Limb (tissue), 2 donors: ENCODE measurements at regions not wholly inside any gene's neighbourhood (a gene's known extent, or its start where the extent isn't known, plus 50 kb on each side); places are given as distances from the start of the nearest gene placed in this dataset.
"Not testable (repeated sequence)": the region's sequence is repeated elsewhere in the genome, so short reads cannot be mapped to it uniquely, and the experiment has no call there.

ENCODE experiments used
- DNase-seq, 2 donors: peaks; one replicate each; pipeline ENCODE4 v3.0.0-alpha.2; 2016; ENCODE audit errors: extremely low spot score in 2 of 2

GRCh38 chr4:128535510-128535909 lies 247.9 kb upstream of the PGRMC2 start:
- not testable (repeated sequence) for DNase-seq

- no peak for DNase-seq
These were observed 241.4 kb upstream of the PGRMC2 start for GRCh38 chr4:128528793-128529553.

- no peak for DNase-seq
These were observed 240.4 kb upstream of the PGRMC2 start for GRCh38 chr4:128527946-128528576.

GRCh38 chr4:128527351-128527750 lies 239.7 kb upstream of the PGRMC2 start:
- DNase-seq: no peak

- DNase-seq: no peak
These were observed 238.5 kb upstream of the PGRMC2 start for GRCh38 chr4:128525992-128526630.

GRCh38 chr4:128525387-128525786 lies 237.8 kb upstream of the PGRMC2 start:
- DNase-seq: no peak

- DNase-seq: no peak
These were observed 236.7 kb upstream of the PGRMC2 start for GRCh38 chr4:128524311-128524710.

GRCh38 chr4:128521648-128522111 lies 234.1 kb upstream of the PGRMC2 start:
- no peak for DNase-seq

GRCh38 chr4:128521156-128521555 lies 233.5 kb upstream of the PGRMC2 start:
- DNase-seq: no peak

- DNase-seq: peak in 1 of 2 donors; percentile 40
These were observed 231.7 kb upstream of the PGRMC2 start for GRCh38 chr4:128519163-128519830.

- peak in 1 of 2 donors; percentile 53 for DNase-seq
These were observed 230.3 kb upstream of the PGRMC2 start for GRCh38 chr4:128517739-128518510.

GRCh38 chr4:128517096-128517738 lies 229.6 kb upstream of the PGRMC2 start:
- no peak for DNase-seq

GRCh38 chr4:128516301-128516969 lies 228.8 kb upstream of the PGRMC2 start:
- DNase-seq: peak in 1 of 2 donors; percentile 80

GRCh38 chr4:128513664-128514484 lies 226.3 kb upstream of the PGRMC2 start:
- DNase-seq: no peak

- no peak for DNase-seq
These were observed 225.2 kb upstream of the PGRMC2 start for GRCh38 chr4:128512767-128513322.

GRCh38 chr4:128512161-128512560 lies 224.5 kb upstream of the PGRMC2 start:
- DNase-seq: no peak

- DNase-seq: no peak
These were observed 223.2 kb upstream of the PGRMC2 start for GRCh38 chr4:128510850-128511249.

- DNase-seq: no peak
These were observed 215.4 kb upstream of the PGRMC2 start for GRCh38 chr4:128502818-128503527.
